NCI-H2029 treated with DMSO at 0.1 percent for 48 hours (cell line): ENCODE measurements at regions not wholly inside any gene's neighbourhood (a gene's known extent, or its start where the extent isn't known, plus 50 kb on each side); places are given as distances from the start of the nearest gene placed in this dataset.

Experiments used
- DNase-seq: peaks from one replicate; lab custom pipeline; 2025; lab: John Stamatoyannopoulos, UW

DNA sequence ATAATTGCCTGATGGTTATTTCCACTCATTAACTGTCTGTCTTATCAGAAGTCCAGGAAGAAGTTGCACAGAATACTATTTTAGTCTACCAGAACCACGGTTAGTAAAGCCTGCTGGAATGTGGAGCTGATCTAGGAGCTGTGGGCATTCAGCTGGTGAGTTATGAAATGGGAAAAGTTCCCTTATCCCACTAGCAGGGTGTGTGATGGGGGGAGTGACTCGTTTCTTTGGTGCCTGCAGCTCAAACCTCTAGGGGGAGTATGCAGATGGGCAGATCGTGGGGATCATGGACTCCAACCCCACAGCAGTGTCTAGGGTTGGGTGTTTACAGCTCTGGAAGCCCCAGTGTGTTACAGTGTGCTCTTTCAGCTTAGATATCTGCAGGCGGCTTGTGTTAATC, 305.7 kb upstream of the BOD1L1 start:
- no peak for DNase-seq

DNA sequence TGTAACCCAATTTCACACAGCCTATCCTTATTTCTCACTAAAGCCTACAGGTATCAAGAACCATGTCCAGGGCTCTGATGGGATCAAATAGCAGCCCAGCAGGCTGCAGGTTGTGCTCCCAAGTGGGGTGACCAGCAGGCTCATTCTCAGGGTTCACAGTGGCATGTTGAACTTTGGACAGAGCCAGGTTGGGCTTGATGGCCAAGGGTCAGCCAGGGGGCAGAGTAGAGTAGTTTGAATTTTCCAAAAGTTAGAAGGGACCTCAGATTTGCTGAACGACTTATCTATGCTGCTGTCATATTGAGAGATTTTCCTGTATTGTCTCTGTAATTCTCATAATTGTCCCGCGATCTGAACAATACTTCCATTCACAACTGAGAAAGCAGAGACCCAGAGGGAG, 310.8 kb upstream of the BOD1L1 start:
- no peak for DNase-seq

DNA sequence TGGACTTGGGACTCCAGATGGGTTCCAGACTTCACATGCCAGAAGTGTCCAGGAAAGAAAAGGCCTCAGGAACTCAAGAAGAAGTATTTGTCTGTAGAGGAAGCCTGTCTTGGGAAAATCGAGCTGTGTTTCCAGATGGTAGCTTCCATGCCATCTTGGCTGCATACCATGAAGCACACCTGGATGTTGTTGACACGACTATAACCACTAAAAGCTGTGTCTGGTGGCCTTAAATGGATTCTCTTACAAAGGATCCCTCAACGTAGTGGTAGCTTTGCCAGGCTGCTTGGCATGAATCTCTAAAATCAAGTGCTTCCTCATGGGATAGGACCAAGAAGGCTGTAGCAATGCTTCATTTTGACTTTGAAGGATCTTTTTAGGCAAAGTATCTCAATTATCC, 313.4 kb upstream of the BOD1L1 start:
- DNase-seq = no peak

DNA sequence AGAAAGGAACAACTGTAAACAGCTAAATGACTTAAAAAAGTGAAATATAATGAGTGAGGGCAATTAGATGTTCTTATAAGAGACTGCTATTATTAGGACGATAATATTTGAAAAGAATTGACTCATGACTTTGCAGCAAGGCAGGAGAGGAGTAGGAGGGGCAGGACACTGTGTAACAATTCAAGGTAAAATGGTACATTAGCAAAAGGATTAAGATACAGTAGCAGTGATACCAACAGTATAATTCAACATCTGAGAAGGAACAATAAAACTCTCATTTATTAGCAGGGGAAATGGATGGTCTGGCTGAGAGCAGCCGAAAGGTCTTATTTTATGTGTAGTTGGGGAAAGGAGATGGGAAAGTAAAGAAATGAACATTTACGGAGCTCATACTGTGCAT, 315.5 kb upstream of the BOD1L1 start:
- DNase-seq = no peak

DNA sequence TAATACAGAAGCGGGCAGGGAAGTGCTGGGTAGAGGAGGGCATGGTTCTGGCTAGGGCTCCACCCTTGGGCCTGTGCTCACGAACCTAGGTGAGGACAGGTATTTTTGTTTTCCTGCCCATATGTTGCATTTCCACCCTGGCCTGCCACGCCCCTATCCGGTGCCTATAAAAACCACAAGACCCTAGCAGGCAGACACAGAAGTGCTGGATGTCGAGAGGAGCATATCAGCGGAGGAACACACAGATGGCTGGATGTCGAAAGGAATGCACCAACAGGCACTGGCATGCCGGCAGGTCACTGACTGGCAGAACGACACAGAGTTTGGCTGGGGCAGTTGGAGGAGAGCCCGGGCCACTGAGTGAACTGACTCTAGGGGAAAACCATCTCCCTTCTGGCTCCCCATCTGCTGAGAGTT, 316.6 kb upstream of the BOD1L1 start:
- DNase-seq = no peak

DNA sequence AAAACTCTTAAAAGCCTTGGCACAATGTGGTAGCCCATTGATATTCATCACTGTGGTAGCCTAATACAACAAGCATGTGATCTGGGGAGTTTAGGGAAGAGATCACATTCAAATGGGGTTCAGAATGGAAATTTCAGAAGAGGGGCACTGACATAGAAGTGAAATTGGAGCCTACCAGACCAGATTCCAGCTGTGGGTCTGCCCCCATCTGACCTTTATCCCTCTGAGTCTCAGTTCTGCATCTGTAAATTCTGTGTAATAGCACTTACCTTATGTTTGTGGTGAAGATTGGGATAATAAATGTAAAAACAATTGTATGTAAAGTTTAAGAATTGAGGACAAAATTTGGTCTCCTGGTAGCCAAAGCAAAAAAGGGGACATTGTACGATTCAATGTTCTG, 320.4 kb upstream of the BOD1L1 start:
- DNase-seq = no peak

DNA sequence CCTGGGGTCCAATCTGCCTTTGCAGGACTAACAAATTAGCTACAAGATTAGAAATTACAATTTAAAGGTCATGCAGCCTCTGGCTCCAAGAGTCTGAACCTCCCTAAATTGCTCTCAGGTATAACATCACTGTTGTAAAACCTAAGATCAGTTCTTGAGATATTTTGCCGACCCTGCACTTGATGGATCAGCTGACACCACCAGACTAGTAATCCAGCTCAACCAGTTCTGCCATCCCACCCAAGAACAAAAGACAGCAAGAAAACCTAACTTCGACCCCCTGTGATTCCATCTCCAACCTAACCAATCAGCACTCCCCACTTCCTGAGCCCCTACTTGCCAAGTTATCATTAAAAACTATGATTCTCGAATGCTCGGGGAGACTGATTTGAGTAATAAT, 323.0 kb upstream of the BOD1L1 start:
- no peak for DNase-seq

DNA sequence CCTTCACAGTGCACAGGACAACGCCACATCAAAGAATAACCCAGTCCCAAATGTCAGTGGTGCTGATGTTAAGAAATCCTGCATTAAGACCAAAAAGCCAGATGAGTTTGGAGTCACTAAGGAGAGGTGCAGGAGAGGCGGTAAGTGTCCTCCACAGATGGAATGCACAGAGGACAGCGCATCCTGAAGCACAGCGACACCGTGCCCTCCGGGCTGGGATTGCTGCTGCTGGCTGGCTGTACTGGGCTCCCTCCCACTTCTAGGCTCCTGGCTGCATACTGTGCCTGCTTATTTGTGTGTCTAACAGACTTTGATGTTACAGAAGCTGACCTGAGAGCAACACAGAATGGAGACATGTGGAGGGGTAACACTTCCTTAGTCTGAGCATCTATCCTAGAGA, 325.6 kb upstream of the BOD1L1 start:
- DNase-seq = no peak

DNA sequence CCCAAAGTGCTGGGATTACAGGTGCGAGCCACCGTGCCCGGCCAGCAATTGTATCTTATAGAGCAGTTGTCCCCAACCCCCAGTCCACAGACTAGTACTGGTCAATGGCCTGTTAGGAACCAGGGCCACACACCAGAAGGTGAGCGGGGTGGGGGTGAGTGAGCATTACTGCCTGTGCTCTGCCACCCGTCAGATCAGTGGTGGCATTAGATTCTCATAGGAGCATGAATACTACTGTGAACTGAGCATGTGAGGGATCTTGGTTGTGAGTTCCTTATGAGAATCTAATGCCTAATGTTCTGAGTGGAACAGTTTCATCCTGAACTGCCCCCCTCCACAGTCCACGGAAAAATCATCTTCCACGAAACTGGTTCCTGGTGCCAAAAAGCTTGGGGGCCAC, 328.0 kb upstream of the BOD1L1 start:
- no peak for DNase-seq

DNA sequence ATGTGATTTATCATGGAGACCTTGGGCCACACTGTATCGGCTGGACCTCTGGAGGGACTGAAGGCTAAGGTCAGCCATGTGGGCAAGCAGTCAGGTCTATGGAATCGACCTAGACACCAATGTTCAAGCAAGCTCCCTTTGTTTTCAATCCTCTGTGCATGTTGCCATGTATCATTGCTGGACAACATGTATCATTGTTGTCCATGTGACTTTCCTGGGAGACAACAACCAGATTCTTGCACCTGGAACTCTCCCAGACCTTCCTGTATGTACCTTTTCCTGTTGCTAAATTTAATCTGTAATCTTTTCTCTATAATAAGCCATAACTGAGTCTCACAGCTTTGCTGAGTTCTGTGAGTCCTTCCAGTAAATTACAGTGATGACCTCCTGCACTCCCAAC, 329.4 kb upstream of the BOD1L1 start:
- no peak for DNase-seq

DNA sequence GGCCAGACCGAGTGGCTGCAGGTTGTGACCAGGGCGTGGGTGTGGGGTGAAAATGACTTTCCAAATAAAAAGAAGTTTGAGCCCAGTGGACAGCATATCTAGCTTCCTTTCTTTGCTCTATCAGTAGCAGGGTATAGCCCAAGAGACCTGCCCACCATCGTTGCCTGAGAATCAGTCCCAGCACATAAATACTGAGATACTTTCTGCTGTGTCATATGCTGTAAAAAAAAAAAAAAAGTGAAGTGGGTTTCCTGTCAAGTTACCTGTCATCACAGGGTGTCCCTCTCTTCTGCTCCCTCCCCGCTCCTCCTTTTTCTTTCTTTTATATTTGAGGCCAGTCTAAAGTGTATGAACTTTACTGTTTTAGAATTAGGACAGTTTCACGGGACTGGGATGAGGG, 330.3 kb upstream of the BOD1L1 start:
- no peak for DNase-seq

DNA sequence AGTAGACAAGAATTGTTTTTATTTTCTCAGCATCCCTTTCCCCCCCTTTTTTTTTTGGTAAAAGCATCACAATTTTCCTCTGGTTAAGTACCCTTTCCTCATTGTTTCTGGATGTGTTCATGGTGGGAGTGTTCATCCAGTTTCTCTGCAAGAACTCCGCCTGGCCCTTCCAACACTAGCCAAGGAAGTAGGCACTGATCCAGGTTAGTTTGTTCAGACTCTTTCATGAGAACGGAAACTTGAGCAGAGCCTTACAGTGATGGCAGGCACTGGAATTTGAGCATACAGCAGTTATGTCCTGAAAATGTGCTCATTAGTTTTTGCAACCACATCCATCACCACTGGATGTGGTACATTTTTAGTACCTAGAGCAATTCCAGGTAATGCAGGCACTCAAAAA, 336.1 kb upstream of the BOD1L1 start:
- no peak for DNase-seq

DNA sequence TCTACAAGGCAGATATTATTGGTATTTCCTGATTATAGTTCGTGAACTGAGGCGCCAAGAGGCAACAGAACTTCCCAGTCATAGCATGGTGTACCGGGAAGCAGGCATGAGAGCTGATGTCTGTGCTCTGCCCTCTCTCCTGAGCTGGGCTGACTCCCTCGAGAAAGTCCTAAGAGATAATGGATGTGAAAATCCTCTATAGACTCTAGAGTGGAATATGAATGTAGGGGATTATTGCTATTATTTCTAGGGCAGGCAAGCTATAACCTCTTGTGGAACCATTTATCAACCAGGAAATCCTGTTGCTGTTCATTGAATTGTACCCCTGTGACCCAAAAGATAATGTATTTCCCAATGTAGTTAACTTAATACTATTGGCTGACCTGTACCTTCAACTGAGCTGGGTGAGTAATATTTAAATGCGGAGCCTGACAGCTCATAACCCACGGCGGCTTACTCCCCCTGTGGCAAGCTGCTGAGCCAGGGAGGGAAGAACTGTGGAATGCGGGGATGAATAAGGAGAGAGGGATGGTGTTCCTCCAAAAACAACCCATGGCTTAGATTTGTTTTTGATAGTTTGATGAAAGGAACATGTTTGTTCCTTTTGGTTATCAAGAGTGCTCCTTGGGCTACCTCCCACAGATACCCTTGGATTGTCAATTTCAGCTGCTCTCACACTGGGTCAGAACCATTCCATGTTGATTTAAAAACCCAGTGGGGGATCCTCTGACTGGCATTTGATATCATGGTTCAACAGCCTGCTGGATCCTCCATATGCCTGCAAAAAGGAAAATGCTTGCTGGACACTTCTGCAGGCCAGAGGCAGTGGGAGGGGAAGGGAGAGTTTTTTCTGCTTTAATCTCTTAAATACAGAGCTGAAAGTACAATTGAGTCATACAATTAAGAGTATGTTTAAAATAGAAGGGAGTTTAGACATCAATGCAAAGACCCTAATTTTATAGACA, 339.0 kb upstream of the BOD1L1 start:
- no peak for DNase-seq

DNA sequence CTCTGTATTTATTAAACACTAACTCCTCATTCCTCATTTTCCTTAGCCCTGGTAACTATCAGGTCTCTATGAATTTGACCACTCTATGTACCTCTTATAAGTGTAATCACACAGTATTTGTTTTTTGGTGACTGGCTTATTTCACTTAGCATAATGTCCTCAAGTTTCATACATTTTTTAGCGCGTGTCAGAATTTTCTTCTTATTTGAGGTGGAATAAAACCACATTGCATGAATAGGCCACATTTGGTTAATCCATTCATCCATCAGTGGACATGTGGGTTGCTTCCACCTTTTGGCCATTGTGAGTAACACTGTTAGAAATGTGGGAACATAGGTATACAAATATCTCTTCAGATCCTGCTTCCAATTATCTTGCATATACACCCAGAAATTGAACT, 341.2 kb upstream of the BOD1L1 start:
- DNase-seq = no peak

DNA sequence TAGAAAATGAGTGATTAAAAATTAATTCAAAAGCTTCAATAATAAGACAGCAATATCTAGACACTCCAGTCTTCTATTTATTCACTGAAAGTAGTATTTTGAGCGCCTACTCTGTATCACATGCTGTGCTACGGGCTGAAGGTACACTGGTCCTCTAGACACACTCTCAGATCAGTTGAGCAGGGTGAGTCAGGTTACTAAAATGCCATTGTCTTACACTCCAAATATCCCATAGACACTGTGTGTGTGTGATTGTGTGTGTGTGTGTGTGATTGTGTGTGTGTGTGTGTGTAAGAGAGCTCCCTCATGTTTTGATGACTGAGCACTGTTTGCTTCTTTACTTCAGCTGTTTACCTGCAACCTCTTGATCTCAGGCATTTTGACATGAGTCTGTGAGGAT, 342.8 kb upstream of the BOD1L1 start:
- DNase-seq = no peak

DNA sequence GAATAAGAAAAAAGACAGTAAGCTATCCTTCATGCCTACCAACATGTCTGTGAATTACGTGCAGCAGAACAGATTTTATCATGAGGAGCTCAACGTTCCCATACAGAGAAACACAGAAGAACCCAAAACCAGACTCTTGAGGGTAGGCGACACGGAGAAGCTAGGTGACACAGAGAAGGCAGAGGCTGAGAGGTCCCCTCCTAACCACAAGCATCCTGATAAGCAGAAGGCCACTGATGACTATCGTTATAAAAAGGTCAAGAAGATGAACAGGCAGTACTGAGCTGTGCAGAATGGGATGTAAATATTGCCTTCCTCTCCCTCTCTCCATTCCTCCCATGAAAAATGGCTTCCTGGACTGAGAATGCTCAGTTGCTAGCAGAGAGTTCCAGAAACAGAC, 350.2 kb upstream of the BOD1L1 start:
- no peak for DNase-seq

DNA sequence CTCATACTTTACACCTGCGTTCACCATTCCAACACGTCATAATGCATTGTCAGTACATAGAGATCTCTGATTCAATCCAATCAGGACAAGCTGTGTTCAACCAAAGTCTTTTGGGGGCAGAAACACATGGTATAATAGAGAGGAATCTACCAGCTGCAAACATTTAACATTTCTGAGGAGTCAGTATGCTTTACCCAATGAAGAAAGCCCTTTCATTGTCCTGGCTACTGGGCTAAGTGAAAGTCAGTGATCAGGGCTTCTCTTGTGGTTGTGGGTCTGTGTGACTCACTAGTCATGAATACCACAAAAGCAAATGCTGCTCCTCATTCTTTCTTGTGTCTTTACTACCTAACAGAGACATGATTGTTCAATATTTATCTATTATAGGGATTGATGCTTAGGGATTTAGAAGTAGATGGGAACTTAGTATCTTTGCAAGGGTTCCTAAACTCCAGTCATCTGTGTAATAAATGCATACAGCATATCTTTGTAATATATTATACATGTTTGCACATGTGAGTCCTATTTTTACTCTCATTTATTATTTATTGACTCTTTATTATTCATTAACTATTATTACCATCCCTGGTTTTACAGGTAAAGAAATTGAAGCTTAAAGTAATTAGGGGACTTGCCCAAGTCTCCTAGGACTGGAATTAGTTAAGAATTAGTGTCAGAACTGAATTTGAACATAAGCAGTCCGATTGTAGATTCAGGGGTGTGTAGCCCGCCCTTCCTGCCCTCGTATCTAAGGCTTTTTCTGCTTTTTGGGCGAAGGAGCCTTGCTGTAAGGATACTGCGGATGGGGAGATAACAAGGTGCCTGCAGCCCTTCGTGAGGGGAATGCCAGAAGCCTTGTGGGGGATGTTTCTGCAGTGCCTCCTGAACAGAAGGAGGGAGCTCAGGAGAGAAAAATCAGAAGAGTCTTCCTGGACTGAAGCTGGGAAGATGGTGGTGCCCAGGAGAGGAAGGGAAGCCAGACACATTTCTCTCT, 353.1 kb upstream of the BOD1L1 start:
- no peak for DNase-seq

DNA sequence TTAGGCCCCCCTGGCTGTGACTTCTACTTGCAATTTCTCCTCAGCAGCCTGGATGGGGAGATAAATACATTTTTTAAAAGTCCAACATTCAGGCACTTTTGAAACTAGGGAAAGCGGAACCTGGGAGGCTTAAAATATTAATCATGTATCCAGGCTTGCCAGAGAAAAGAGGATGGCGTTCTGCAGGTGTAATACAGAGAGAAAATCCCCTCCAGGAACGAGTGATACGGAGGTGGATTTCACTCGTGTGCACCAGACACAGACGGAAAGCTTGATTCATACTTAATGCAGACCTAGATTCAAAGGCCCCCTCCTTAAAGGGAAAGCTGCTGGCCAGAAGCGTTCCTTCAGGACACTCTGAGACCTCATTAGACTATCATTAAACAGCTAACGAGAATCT, 354.0 kb upstream of the BOD1L1 start:
- no peak for DNase-seq

DNA sequence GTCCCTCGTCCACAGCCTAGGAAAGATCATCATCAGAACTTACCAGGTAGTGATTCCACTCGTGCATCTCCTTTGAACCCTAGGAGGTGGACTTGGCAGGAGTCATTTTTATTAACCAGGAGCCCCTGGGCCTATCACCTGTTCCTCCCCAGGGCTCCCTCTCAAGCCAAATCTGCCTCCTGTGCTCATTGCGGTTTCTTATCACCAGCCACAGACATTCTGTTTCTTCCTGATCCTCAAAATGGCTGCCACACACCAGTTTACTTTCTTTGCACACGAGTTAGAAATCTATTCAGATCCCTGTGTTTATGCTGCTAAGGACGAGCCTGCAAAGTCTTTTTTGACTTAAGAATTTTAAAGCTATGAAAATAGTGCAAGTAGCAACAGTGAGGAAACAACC, 354.5 kb upstream of the BOD1L1 start:
- no peak for DNase-seq

DNA sequence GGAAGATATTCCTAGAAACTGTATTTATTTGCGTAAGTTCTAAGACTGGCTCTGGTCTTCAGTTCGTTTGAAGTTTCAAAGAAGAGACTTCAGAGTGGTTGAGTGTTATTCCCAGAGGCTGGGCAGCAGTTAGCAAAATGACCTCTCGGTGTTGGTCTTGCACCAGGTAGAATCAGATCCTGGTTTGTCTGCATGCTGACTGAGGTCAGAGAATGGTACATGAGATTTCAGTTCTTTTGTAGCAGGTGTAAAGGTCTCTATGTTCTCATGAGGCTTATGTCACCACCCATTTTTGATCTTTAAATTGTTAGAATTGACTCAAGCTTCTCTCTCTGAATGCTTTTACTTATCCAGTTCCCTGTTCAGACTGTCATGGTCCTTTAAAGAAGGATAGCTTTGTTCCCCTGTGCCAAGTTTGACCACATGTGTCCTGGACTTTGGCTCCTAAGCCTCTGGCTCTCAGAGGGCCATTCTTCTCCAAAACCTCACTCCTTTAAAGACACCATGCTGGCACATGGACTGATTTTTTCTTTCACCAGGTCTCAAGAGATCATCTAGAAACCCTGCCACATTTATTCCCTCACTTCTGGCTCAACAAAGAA, 355.8 kb upstream of the BOD1L1 start:
- DNase-seq = no peak

DNA sequence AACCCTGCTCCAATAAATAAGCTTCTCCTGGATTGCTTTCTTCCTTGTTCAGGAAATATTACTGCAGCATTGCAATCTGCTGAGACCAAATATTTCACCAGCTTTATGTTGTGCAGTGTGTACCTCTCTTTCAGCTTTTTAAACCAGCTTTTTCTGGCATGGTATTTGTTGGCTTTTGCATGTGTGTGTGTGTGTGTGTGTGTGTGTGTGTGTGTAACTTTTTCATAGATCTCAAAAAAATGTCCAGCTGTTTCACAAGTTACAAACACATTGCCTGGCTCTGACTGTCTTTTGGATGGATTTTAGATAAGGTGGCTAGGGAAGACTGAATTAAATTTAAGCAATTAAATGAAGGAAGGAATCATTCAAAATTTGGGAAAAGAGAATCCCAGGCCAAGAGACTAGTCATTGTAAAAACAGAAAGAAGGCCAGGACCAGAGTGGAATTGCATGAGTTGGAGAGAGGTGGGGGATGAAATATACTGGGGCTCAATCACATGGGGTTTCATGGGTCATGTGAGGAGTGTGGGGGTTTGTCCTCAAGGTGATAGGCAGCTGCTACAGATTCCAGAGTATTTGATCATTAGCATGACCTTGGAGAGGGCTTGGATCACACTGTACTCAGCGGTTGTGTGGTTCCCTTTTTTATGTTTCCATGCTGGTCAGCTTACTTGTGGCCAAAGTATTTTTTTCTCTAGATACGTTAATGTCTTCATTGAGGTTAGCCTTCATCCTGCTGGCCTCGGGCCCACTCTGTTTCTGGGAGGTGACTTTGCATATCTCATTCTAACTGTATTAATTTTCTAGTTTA, 357.7 kb upstream of the BOD1L1 start:
- no peak for DNase-seq

DNA sequence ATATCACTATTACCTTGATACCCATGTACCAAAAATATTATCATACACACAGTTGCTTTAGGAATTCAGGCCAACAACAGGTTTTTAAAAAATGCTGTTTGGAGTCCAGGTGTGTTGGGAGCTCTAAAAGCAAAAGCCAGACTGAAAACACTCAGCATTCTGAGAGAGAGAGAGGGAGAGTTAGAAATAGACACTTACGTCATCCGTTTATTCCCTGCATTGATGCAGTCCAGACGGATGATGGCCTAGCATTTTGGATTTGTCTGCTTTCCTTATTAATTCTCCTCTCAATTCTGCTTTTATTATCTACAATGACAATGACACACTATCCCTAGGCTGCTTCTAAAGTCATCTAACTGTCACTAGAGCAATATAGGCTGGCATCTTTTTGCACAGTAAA, 358.3 kb upstream of the BOD1L1 start:
- DNase-seq = no peak
